HG03045 (cell line): ENCODE measurements at regions not wholly inside any gene's neighbourhood (a gene's known extent, or its start where the extent isn't known, plus 50 kb on each side); places are given as distances from the start of the nearest gene placed in this dataset.

Experiments
- ATAC-seq: cut with Tn5 transposase; IDR thresholded peaks from one replicate; pipeline ENCODE4 v1.9.1; 2021; ENCODE audit warnings: mild to moderate bottlenecking, moderate library complexity; ENCODE audit not compliant: unreplicated experiment

GRCh38 chr10:6888434-6888833 lies 308.4 kb upstream of the PRKCQ start:
- no peak for ATAC-seq

GRCh38 chr10:6885284-6885683 lies 305.2 kb upstream of the PRKCQ start:
- no peak for ATAC-seq

GRCh38 chr10:6881987-6882386 lies 301.9 kb upstream of the PRKCQ start:
- ATAC-seq: no peak

- ATAC-seq: no peak
These were observed 297.8 kb upstream of the PRKCQ start for GRCh38 chr10:6877722-6878392.

GRCh38 chr10:6877336-6877721 lies 297.3 kb upstream of the PRKCQ start:
- no peak for ATAC-seq

- no peak for ATAC-seq
These were observed 295.3 kb upstream of the PRKCQ start for GRCh38 chr10:6875269-6875865.

- ATAC-seq: no peak
These were observed 291.1 kb upstream of the PRKCQ start for GRCh38 chr10:6871128-6871527.

GRCh38 chr10:6868036-6868725 lies 288.1 kb upstream of the PRKCQ start:
- ATAC-seq: no peak

- no peak for ATAC-seq
These were observed 286.7 kb upstream of the PRKCQ start for GRCh38 chr10:6866757-6867156.

- no peak for ATAC-seq
These were observed 284.1 kb upstream of the PRKCQ start for GRCh38 chr10:6864142-6864541.

GRCh38 chr10:6863381-6863780 lies 283.3 kb upstream of the PRKCQ start:
- no peak for ATAC-seq

GRCh38 chr10:6850452-6850851 lies 270.4 kb upstream of the PRKCQ start:
- no peak for ATAC-seq

- ATAC-seq: no peak
These were observed 267.5 kb upstream of the PRKCQ start for GRCh38 chr10:6847561-6847960.

GRCh38 chr10:6843894-6844650 lies 264.0 kb upstream of the PRKCQ start:
- ATAC-seq: no peak

GRCh38 chr10:6843481-6843881 lies 263.4 kb upstream of the PRKCQ start:
- ATAC-seq: no peak

- no peak for ATAC-seq
These were observed 262.6 kb upstream of the PRKCQ start for GRCh38 chr10:6842722-6843121.

GRCh38 chr10:6841761-6842160 lies 261.7 kb upstream of the PRKCQ start:
- no peak for ATAC-seq

GRCh38 chr10:6840766-6841165 lies 260.7 kb upstream of the PRKCQ start:
- ATAC-seq: no peak

- no peak for ATAC-seq
These were observed 260.2 kb upstream of the PRKCQ start for GRCh38 chr10:6840201-6840691.

- ATAC-seq: no peak
These were observed 258.0 kb upstream of the PRKCQ start for GRCh38 chr10:6838118-6838517.

GRCh38 chr10:6833458-6834011 lies 253.5 kb upstream of the PRKCQ start:
- no peak for ATAC-seq
